IMR-90 (cell line): ENCODE measurements at regions not wholly inside any gene's neighbourhood (a gene's known extent, or its start where the extent isn't known, plus 50 kb on each side); places are given as distances from the start of the nearest gene placed in this dataset.

Source experiments
- ATAC-seq: fragments of 200-7000 bp; cut with Tn5 transposase; 2 replicates; pipeline ENCODE4 v1.9.1; 2020; ENCODE audit warnings: low read depth, mild to moderate bottlenecking, moderate library complexity
- BruUV-seq: library from RNA; stranded (reverse); fragments of 400-500 nt; replicated peaks from 2 replicates; lab custom pipeline; 2021; lab: Mats Ljungman, UMichigan
- CTCF ChIA-PET: fragments of 300-600 bp; formaldehyde crosslinking; extraction: SDS; loops from one replicate; lab custom pipeline; 2021; ENCODE audit warnings: antibody characterized with exemption; lab: Yijun Ruan, JAX
- POLR2A ChIA-PET: fragments of 300-600 bp; sonication (Branson Sonifier 250); formaldehyde crosslinking; loops from one replicate; lab custom pipeline; 2022; ENCODE audit warnings: antibody characterized with exemption; ENCODE audit not compliant: unreplicated experiment; lab: Charles Lee
- DNase-seq: peaks from one replicate; pipeline ENCODE4 v3.0.0; 2013
- H2AFZ ChIP-seq: replicated peaks from 2 replicates; pipeline ENCODE3; 2013; ENCODE audit warnings: low read length, mild to moderate bottlenecking; ENCODE audit not compliant: poor library complexity
- H2AK5ac ChIP-seq: 2 replicates; pipeline ENCODE4 v1.6.1; 2013; ENCODE audit warnings: low read depth, low read length, inconsistent platforms
- H2AK9ac ChIP-seq: replicated peaks from 2 replicates; pipeline ENCODE3; 2013; ENCODE audit warnings: mild to moderate bottlenecking, low read depth, low read length, moderate library complexity; ENCODE audit not compliant: poor library complexity
- H2BK120ac ChIP-seq: 2 replicates; pipeline ENCODE4 v1.6.1; 2013; ENCODE audit warnings: low read depth, low read length, inconsistent platforms
- H2BK15ac ChIP-seq: 3 replicates; pipeline ENCODE4 v1.6.1; 2013; ENCODE audit warnings: low read depth, low read length, inconsistent platforms
- H2BK20ac ChIP-seq: 2 replicates; pipeline ENCODE4 v1.6.1; 2013; ENCODE audit warnings: low read depth, mild to moderate bottlenecking, inconsistent platforms, low read length, moderate library complexity
- H2BK5ac ChIP-seq: 2 replicates; pipeline ENCODE4 v1.6.1; 2013; ENCODE audit warnings: mild to moderate bottlenecking, low read depth, low read length, inconsistent platforms; ENCODE audit not compliant: poor library complexity, severe bottlenecking
- H3K14ac ChIP-seq: replicated peaks from 2 replicates; pipeline ENCODE4 v1.6.1; 2013; ENCODE audit warnings: low read depth, low read length, inconsistent platforms
- H3K18ac ChIP-seq: 2 replicates; pipeline ENCODE4 v1.6.1; 2013; ENCODE audit warnings: low read depth, low read length, control low read depth
- H3K23ac ChIP-seq: 2 replicates; pipeline ENCODE4 v1.6.1; 2013; ENCODE audit warnings: low read depth, low read length, inconsistent platforms
- H3K27ac ChIP-seq: 2 replicates; pipeline ENCODE4 v1.5.1; 2013; ENCODE audit warnings: mild to moderate bottlenecking, control low read depth, low read length; ENCODE audit not compliant: insufficient read depth
- H3K27me3 ChIP-seq: 2 replicates; pipeline ENCODE4 v1.6.1; 2013; ENCODE audit warnings: low read length; ENCODE audit not compliant: control insufficient read depth, insufficient read depth
- H3K36me3 ChIP-seq: 2 replicates; pipeline ENCODE4 v1.6.1; 2013; ENCODE audit warnings: low read length, mixed read lengths; ENCODE audit not compliant: control insufficient read depth, insufficient read depth
- H3K4ac ChIP-seq: 2 replicates; pipeline ENCODE4 v1.6.1; 2013; ENCODE audit warnings: low read depth, low read length, inconsistent platforms
- H3K4me1 ChIP-seq: 2 replicates; pipeline ENCODE4 v1.6.1; 2013; ENCODE audit warnings: low read length, mixed read lengths; ENCODE audit not compliant: control insufficient read depth, insufficient read depth
- H3K4me2 ChIP-seq: 2 replicates; pipeline ENCODE4 v1.6.1; 2013; ENCODE audit warnings: low read depth, mild to moderate bottlenecking, control low read depth, low read length, moderate library complexity
- H3K4me3 ChIP-seq: 2 replicates; pipeline ENCODE4 v1.5.1; 2013; ENCODE audit warnings: low read depth, mild to moderate bottlenecking, control low read depth, low read length, moderate library complexity; ENCODE audit not compliant: insufficient read depth
- H3K56ac ChIP-seq: 2 replicates; pipeline ENCODE4 v1.6.1; 2013; ENCODE audit warnings: low read length, inconsistent platforms; ENCODE audit not compliant: insufficient read depth; ENCODE audit errors: extremely low read depth
- H3K79me1 ChIP-seq, 2 experiments: 2 replicates each; pipeline ENCODE4 v1.6.1; 2013; ENCODE audit warnings: low read length in 2 of 2, inconsistent platforms in 1 of 2, low read depth in 1 of 2
- H3K9ac ChIP-seq: 2 replicates; pipeline ENCODE4 v1.6.1; 2013; ENCODE audit warnings: low read depth, low read length, control low read depth
- H3K9me1 ChIP-seq: 2 replicates; pipeline ENCODE4 v1.6.1; 2013; ENCODE audit warnings: low read length, inconsistent platforms; ENCODE audit not compliant: insufficient read depth
- H3K9me3 ChIP-seq: 2 replicates; pipeline ENCODE4 v1.6.1; 2013; ENCODE audit warnings: low read length; ENCODE audit not compliant: control insufficient read depth, insufficient read depth
- H4K20me1 ChIP-seq: 2 replicates; pipeline ENCODE4 v1.6.1; 2013; ENCODE audit warnings: low read length, inconsistent platforms; ENCODE audit not compliant: insufficient read depth
- H4K5ac ChIP-seq: 2 replicates; pipeline ENCODE4 v1.6.1; 2013; ENCODE audit warnings: mild to moderate bottlenecking, low read depth, low read length, control low read depth
- H4K8ac ChIP-seq, 2 experiments: 2 replicates each; pipeline ENCODE4 v1.6.1; 2013; ENCODE audit warnings: low read depth in 2 of 2, low read length in 2 of 2, control low read depth in 1 of 2, inconsistent platforms in 1 of 2
- H4K91ac ChIP-seq: 2 replicates; pipeline ENCODE4 v1.6.1; 2013; ENCODE audit warnings: low read depth, low read length, inconsistent platforms; ENCODE audit not compliant: insufficient read depth
- BHLHE40 ChIP-seq: fragments of 150-350 bp; IDR thresholded peaks from 2 replicates; pipeline ENCODE4 v1.6.1; 2016; ENCODE audit warnings: mild to moderate bottlenecking, low read depth, low read length
- CEBPB ChIP-seq: IDR thresholded peaks from 2 replicates; pipeline ENCODE4 v1.6.1; 2012; ENCODE audit warnings: low read depth, low read length, improper control_type of control experiment
- CHD1 ChIP-seq: IDR thresholded peaks from 2 replicates; pipeline ENCODE4 v1.6.1; 2012; ENCODE audit warnings: low read depth, low read length, improper control_type of control experiment
- CTCF ChIP-seq: conservative IDR thresholded peaks from 2 replicates; pipeline ENCODE4 v1.5.1; 2012; ENCODE audit warnings: mild to moderate bottlenecking, low read depth, low read length, improper control_type of control experiment
- ELK1 ChIP-seq: fragments of 150-350 bp; IDR thresholded peaks from 2 replicates; pipeline ENCODE4 v1.6.1; 2016; ENCODE audit warnings: low read depth, mild to moderate bottlenecking, low read length, moderate library complexity, borderline replicate concordance
- FOS ChIP-seq: fragments of 150-350 bp; IDR thresholded peaks from 2 replicates; pipeline ENCODE4 v1.6.1; 2016; ENCODE audit warnings: low read depth, low read length
- MAFK ChIP-seq: IDR thresholded peaks from 2 replicates; pipeline ENCODE4 v1.6.1; 2012; ENCODE audit warnings: low read depth, low read length, improper control_type of control experiment
- MAZ ChIP-seq: IDR thresholded peaks from 2 replicates; pipeline ENCODE4 v1.6.1; 2012; ENCODE audit warnings: low read depth, mild to moderate bottlenecking, low read length, improper control_type of control experiment, moderate library complexity, borderline replicate concordance
- MXI1 ChIP-seq: IDR thresholded peaks from 2 replicates; pipeline ENCODE4 v1.6.1; 2012; ENCODE audit warnings: low read depth, mild to moderate bottlenecking, low read length, moderate library complexity, borderline replicate concordance
- NFE2L2 ChIP-seq: fragments of 150-350 bp; IDR thresholded peaks from 2 replicates; pipeline ENCODE4 v1.6.1; 2016; ENCODE audit warnings: low read depth, mild to moderate bottlenecking, low read length
- POLR2A ChIP-seq: IDR thresholded peaks from 2 replicates; pipeline ENCODE4 v1.6.1; 2012; ENCODE audit warnings: mild to moderate bottlenecking, low read depth, low read length
- RAD21 ChIP-seq: IDR thresholded peaks from 2 replicates; pipeline ENCODE4 v1.6.1; 2012; ENCODE audit warnings: low read length, improper control_type of control experiment
- RCOR1 ChIP-seq: IDR thresholded peaks from 2 replicates; pipeline ENCODE4 v1.6.1; 2012; ENCODE audit warnings: mild to moderate bottlenecking, low read length, improper control_type of control experiment; ENCODE audit not compliant: insufficient replicate concordance
- RFX5 ChIP-seq: IDR thresholded peaks from 2 replicates; pipeline ENCODE4 v1.8.0; 2012; ENCODE audit warnings: low read depth, mild to moderate bottlenecking, low read length, moderate library complexity
- SMC3 ChIP-seq: fragments of 150-350 bp; IDR thresholded peaks from 2 replicates; pipeline ENCODE4 v1.6.1; 2016; ENCODE audit warnings: low read depth, mild to moderate bottlenecking, antibody characterized with exemption, low read length, moderate library complexity
- USF2 ChIP-seq: fragments of 150-350 bp; IDR thresholded peaks from 2 replicates; pipeline ENCODE4 v1.6.1; 2017; ENCODE audit warnings: mild to moderate bottlenecking, antibody characterized with exemption, low read length, low read depth
- WGBS, 2 experiments: methylation state at CpG; one replicate each; pipeline versions ENCODE4 v1.1.5 to v1.1.7; 2013; ENCODE audit warnings: missing lambda C conversion rate in 2 of 2; ENCODE audit not compliant: insufficient read length in 1 of 2; ENCODE audit errors: extremely low coverage in 2 of 2; 5-methylcytosine and 5-hydroxymethylcytosine counted together
- dilution Hi-C: fragments of 300-500 bp; cut with HindIII; formaldehyde crosslinking; loops from one replicate; pipeline ENCODE4 v1.14.3; 2018; ENCODE audit warnings: low sequenced_read_pairs; ENCODE audit not compliant: unreplicated experiment
- in situ Hi-C: fragments of 300-500 bp; cut with MboI; formaldehyde crosslinking; loops from 3 replicates; pipeline ENCODE4 v1.14.3; 2019; ENCODE audit warnings: low sequenced_read_pairs, inconsistent platforms, mixed read lengths
- intact Hi-C: fragments of 100-400 bp; cut with micrococcal nuclease; formaldehyde crosslinking; loops from 2 replicates; pipeline ENCODE4 v1.10.0; 2022

GRCh38 chr7:42502022-42502421, 265.0 kb upstream of the GLI3 start:
- Histone ChIP-seq H3K79me1 (no peaks in the 10 kb centered on the region), H2BK5ac (no peak overlapping the region), H4K91ac (no peak overlapping the region), H3K56ac (no peak overlapping the region), H3K27ac (no peak overlapping the region), H2BK15ac (no peak overlapping the region), H4K8ac (no peak overlapping the region), H2AK9ac (no peak overlapping the region), H3K9me3 (no peaks in the 10 kb centered on the region), H2BK20ac (no peak overlapping the region), H3K4me1 (no peaks in the 10 kb centered on the region), H3K14ac (no peak overlapping the region), H3K23ac (no peak overlapping the region), H3K9me1 (no peaks in the 10 kb centered on the region), H4K20me1 (no peaks in the 10 kb centered on the region), H3K4ac (no peak overlapping the region), H3K4me3 (no peak overlapping the region), H2AFZ (no peak overlapping the region), H3K9ac (no peak overlapping the region), H3K4me2 (no peak overlapping the region), H2AK5ac (no peak overlapping the region), H4K5ac (no peak overlapping the region), H3K36me3 (no peaks in the 10 kb centered on the region), H3K18ac (no peak overlapping the region), H3K27me3 (no peaks in the 10 kb centered on the region; the same call in 1 of the 2 replicates), H2BK120ac (no peak overlapping the region)
- CTCF ChIA-PET, result no interaction called here
- POLR2A ChIA-PET, result no interaction called here
- no CpG with 5 or more reads among the region's 1 CpG for WGBS, 2 experiments
- no peak for DNase-seq
- no peak for ATAC-seq
- TF ChIP-seq ELK1, result no peak
- no peak for TF ChIP-seq RAD21
- no peak for TF ChIP-seq MAFK
- TF ChIP-seq USF2, result no peak
- TF ChIP-seq FOS, result no peak
- TF ChIP-seq POLR2A, result no peak
- no peak for TF ChIP-seq CEBPB
- no peak for TF ChIP-seq CTCF
- TF ChIP-seq MAZ, result no peak
- no peak for TF ChIP-seq CHD1
- TF ChIP-seq NFE2L2, result no peak
- no peak for TF ChIP-seq BHLHE40
- TF ChIP-seq RFX5, result no peak
- no peak for TF ChIP-seq RCOR1
- no peak for TF ChIP-seq SMC3
- TF ChIP-seq MXI1, result no peak
- intact Hi-C loops (no loop called here), in situ Hi-C loops (no loop called here), dilution Hi-C loops (no loop called here)
- BruUV-seq, result no TSS peak
